ENCODE measurements at regions not wholly inside any gene's neighbourhood (a gene's known extent, or its start where the extent isn't known, plus 50 kb on each side); places are given as distances from the start of the nearest gene placed in this dataset.

GRCh38 chr4:107220976-107221375, 184.9 kb upstream of the DKK2 start:
- DNase-seq: no peak

- DNase-seq: no peak
These were observed 183.6 kb upstream of the DKK2 start for GRCh38 chr4:107219681-107220080.

DNA sequence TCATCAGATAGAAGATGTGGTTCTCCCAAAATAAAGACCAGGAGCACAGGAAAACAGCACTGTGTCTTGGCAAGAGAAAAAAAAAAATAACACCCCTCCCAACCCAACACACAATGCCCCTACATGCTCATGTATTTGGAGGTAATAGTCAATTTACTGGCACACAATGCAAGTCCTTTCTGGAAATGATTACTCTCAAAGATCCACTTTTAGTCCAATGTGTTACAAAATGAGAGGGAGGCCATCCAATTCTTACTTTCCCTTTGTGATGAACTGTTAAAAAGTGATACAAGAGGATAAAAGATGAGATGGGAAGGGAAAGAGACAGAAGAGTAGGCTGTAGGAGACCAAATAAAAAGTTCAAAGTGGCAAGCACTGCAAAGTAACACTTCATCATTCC, 180.3 kb upstream of the DKK2 start:
- DNase-seq: no peak

DNA sequence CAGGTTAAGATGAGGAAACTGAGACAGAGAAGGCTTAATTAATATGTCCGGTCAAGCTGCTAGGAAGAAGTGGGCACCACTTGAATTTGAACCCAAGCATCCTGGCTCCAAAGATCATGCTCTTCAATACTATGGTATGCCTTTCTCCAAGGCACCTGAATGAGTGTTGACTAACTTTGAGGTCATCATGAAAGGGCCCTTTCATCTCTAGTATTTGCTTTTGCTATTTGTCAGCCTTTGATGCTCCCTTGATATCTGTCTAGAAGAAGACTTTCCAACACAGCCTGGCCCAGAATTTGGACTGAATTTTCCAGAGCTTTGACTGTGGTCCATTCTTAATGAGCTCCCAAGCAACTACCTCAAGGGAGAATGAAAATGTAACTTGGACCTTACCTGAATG, 179.1 kb upstream of the DKK2 start:
- DNase-seq: no peak

- DNase-seq: no peak
These were observed 177.8 kb upstream of the DKK2 start for GRCh38 chr4:107213880-107214279.

DNA sequence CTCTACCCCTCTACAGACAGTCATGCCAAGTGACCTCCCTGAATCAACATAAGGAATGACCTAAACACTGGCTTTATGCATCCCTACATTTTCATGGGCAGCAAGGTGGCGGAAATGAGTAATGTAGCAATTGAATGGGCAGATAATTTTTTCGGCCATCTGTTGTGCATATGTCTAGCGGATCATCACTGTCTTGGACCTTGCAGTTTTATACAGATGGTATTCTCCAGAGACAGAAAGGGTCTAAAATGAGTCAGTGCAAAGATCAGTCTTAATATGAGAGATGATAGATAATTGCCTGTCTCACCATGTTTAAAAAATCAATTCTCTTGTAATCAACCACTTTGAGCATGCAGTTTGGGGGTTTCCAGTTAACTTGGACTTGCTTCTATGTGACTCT, 177.3 kb upstream of the DKK2 start:
- peak; percentile 39 for DNase-seq

DNA sequence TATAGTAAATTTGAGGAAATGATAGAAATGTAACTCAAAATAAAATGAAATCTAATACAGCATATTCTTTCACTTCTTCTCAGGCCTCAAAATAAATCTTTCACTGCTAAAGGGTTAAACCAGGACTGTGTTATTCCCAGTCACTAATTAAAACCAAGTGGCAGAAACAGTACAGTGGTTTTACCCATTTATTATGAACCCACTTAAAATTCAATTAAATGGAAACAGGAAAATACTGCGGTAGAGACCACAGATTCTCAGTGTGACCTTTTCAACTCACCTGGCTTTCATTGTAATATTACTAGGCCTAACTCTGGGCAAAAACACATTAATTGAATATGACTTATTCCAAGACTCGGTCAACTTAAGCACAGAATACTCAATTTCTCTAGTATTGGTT, 176.5 kb upstream of the DKK2 start:
- DNase-seq: no peak

DNA sequence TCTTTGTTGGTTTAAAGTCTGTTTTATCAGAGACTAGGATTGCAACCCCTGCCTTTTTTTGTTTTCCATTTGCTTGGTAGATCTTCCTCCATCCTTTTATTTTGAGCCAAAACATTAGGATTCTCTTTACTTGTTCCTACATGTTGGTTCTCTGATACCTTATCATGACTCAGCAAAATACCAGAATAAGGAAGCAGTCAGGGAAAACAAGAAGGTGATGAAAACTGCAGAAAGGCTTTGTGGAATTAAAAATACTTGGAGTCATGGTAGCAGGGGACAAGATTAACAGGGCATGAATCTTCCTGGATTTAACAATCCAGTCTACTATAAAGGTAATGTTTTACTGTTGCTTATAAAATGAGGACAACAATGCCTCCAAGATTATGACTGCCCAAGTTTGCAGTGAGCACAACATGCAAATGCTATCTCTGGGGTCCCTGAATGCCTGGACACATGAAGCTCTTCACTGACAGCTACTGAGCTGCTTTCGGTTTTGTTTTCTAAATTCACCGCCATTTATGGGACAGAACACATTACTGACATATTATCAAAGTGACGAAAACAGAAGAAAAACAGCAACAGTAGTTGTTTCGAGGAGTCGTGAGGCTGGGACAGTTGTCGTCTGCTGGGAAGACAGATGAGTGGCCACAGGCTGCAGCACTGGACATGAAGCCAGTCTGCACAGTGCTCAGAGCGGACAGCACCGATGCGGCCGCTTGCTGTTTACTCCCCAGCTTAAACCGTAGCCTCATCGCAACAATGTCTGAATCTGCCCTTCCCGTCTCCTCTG, 174.5 kb upstream of the DKK2 start:
- DNase-seq: no peak

- no peak for DNase-seq
These were observed 167.6 kb upstream of the DKK2 start for GRCh38 chr4:107203733-107204132.

GRCh38 chr4:107202744-107203143, 166.6 kb upstream of the DKK2 start:
- no peak for DNase-seq

DNA sequence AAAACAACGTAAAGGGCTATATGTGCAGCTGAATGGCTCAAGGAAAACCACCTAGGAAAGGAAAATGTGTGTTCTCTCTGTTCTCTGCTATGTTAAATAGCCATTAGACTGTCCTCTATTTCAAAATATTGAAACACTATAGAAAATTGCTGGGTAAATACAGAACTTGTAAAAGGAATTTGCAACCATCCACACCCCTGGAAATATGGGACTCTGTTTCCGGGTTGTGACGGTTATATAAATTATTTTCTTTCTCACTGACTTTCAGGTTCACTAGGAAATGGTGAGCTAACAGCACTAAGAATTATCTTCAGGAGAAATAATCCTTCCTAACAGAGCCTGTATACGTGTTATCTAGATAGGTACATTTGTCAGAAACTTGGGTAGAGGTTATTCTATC, 161.0 kb upstream of the DKK2 start:
- no peak for DNase-seq

- no peak for DNase-seq
These were observed 160.2 kb upstream of the DKK2 start for GRCh38 chr4:107196312-107196711.

- DNase-seq: no peak
These were observed 157.9 kb upstream of the DKK2 start for GRCh38 chr4:107194005-107194404.

- no peak for DNase-seq
These were observed 156.5 kb upstream of the DKK2 start for GRCh38 chr4:107192601-107193000.

DNA sequence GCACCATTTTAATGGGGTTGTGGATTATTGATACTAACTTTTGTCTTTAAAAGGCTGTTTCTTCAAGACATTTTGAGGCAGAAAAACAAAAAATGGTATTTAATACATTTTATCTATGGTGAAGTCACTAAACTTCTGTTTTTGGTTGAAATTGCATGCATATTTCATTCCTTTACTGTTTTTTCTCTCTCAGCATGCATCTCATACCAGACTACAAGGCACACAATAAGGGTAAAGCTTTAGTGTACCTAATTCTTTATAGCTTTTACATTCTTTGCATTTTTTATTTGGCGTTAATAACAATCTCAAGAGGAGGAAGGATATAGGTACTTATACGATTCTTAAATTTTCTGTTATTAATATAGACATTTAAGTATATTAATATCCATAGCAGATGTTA, 151.0 kb upstream of the DKK2 start:
- no peak for DNase-seq

GRCh38 chr4:107183155-107183774, 147.2 kb upstream of the DKK2 start:
- DNase-seq: peak; percentile 58

- DNase-seq: no peak
These were observed 146.2 kb upstream of the DKK2 start for GRCh38 chr4:107182347-107182746.

DNA sequence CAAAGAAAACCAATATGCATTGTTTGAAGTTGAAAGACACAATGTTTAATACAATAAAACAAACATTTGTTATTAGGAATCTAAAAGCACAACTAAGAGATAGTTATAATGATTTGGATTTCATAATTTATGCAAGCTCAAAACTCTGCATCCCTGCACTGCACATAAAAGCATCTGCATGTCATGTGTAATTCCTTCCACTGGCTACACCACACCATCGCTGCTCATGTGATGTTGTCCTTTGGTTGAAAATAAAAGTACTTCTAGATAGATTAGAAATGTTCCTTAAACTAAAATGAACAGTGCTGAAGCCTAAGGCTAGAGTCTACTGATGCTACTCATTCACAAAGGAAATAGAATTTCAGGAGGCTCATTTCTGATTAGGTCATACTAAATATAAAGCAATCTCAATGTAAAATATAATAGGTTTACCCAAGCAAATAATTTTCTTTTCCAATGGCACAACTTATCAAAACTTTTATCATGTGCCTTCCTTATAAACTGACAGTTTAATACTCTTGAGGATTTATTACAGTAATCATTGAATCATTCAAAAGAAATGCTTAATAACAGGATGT, 130.8 kb upstream of the DKK2 start:
- DNase-seq: no peak

DNA sequence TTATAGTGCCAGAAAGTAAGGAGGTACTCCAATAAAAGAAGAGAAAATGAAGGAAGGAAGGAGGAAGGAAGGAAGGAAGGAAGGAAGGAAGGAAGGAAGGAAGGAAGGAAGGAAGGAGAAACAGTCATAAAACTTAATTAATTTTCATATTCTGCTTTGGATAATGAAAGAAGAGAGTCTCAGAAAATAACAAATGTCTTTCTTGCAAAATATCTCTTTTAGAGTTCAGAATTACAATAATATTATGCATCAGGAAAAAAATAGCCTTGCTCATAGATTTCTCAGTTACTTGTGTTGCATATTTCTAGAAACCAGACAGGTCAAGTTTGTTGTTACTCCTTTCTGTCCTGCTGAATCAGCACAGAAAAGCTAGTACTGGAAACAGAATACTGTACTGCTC, 130.1 kb upstream of the DKK2 start:
- no peak for DNase-seq

DNA sequence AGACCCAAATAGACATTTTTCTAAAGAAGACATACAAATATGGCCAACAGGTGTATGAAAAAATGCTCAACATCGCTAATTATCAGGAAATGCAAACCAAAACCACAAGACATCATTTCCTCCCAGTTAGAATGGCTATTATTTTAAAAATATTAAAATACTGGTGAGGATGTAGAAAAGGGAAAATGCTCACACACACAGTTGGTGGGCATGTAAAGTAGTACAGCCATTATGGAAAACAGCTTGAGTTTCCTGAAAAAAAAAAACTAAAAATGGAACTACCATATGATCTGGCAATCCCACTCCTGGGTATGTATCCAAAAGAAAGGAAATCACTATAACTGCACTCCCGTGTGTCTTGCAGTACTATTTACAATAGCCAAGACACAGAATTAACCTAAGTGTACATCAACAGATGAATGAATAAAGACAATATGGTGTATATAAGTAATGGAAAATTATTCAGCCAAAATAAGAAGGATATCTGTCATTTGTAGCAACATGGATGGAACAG, 128.9 kb upstream of the DKK2 start:
- no peak for DNase-seq

DNA sequence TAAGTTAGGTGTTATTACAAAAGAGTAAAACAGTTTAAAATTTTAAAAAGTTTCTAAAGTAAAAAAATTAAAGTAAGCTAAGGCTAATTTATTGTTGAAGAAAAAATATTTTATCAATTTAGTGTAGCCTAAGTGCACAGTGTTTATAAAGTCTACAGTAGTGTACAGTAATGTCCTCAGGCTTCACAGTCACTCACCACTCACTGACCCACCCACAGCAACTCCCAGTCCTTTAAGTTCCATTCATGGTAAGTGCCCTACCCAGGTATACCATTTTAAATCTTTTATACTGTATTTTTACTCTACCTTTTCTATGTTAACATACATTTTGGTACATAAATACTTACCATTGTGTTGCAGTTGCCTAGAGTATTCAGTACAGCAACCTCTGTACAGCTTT, 120.3 kb upstream of the DKK2 start:
- no peak for DNase-seq

GRCh38 chr4:107155366-107155765, 119.3 kb upstream of the DKK2 start:
- no peak for DNase-seq

DNA sequence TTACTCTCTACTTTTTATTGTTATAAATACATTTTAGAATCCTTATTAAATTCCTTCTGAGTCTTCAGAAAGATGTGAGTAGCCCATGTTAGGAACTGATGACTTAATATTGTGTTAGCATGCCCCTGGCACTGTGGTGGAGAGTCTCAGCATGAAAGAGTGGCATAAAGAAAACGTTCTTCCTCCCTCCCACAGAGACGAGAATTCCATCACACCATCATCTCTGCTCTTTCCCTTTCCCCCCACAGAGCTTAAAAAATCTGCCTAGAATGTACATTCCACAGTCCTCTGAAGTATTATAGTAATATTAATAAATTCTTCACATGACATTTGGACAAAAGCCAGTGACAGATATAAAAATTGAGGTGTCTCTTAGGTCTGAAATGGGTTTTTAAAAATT, 117.8 kb upstream of the DKK2 start:
- DNase-seq: no peak

GRCh38 chr4:107153228-107153627, 117.1 kb upstream of the DKK2 start:
- DNase-seq: peak; percentile 26

Data from NCI-H82 (cell line).